HG03135 (cell line): ENCODE measurements at regions not wholly inside any gene's neighbourhood (a gene's known extent, or its start where the extent isn't known, plus 50 kb on each side); places are given as distances from the start of the nearest gene placed in this dataset.
"Not testable (repeated sequence)": the region's sequence is repeated elsewhere in the genome, so short reads cannot be mapped to it uniquely, and the experiment has no call there.

Experiments
- ATAC-seq: cut with Tn5 transposase; IDR thresholded peaks from one replicate; pipeline ENCODE4 v1.9.1; 2021; ENCODE audit warnings: mild to moderate bottlenecking, moderate library complexity; ENCODE audit not compliant: unreplicated experiment

GRCh38 chr10:109307102-109307501 lies 616.2 kb downstream of the XPNPEP1 start:
- not testable (repeated sequence) for ATAC-seq

- no peak for ATAC-seq
Observed at GRCh38 chr10:109306698-109307097, 616.6 kb downstream of the XPNPEP1 start.

- ATAC-seq, result no peak
Observed at GRCh38 chr10:109287858-109288257, 635.5 kb downstream of the XPNPEP1 start.

GRCh38 chr10:109282510-109282909 lies 640.8 kb downstream of the XPNPEP1 start:
- ATAC-seq, result no peak

GRCh38 chr10:109281347-109281746 lies 642.0 kb downstream of the XPNPEP1 start:
- ATAC-seq, result no peak

GRCh38 chr10:109280837-109281236 lies 642.5 kb downstream of the XPNPEP1 start:
- ATAC-seq, result no peak

GRCh38 chr10:109277456-109277855 lies 645.9 kb downstream of the XPNPEP1 start:
- ATAC-seq, result no peak

- ATAC-seq, result no peak
Observed at GRCh38 chr10:109275960-109276359, 647.4 kb downstream of the XPNPEP1 start.

- ATAC-seq, result no peak
Observed at GRCh38 chr10:109274681-109275080, 648.6 kb downstream of the XPNPEP1 start.

GRCh38 chr10:109270173-109270572 lies 653.1 kb downstream of the XPNPEP1 start:
- ATAC-seq, result no peak

GRCh38 chr10:109264004-109264403 lies 659.3 kb downstream of the XPNPEP1 start:
- no peak for ATAC-seq

- ATAC-seq, result no peak
Observed at GRCh38 chr10:109261231-109261630, 662.1 kb downstream of the XPNPEP1 start.

GRCh38 chr10:109259293-109259692 lies 664.0 kb downstream of the XPNPEP1 start:
- ATAC-seq, result no peak

GRCh38 chr10:109253306-109253705 lies 670.0 kb downstream of the XPNPEP1 start:
- no peak for ATAC-seq

- ATAC-seq, result no peak
Observed at GRCh38 chr10:109250152-109250551, 673.2 kb downstream of the XPNPEP1 start.

- no peak for ATAC-seq
Observed at GRCh38 chr10:109247814-109248213, 675.5 kb downstream of the XPNPEP1 start.

- no peak for ATAC-seq
Observed at GRCh38 chr10:109245821-109246220, 677.5 kb downstream of the XPNPEP1 start.

GRCh38 chr10:109239371-109239770 lies 683.9 kb downstream of the XPNPEP1 start:
- ATAC-seq, result no peak

- ATAC-seq, result no peak
Observed at GRCh38 chr10:109237682-109238081, 685.6 kb downstream of the XPNPEP1 start.

GRCh38 chr10:109237050-109237449 lies 686.3 kb downstream of the XPNPEP1 start:
- ATAC-seq, result no peak

- ATAC-seq, result not testable (repeated sequence)
Observed at GRCh38 chr10:109223533-109223932, 699.8 kb downstream of the XPNPEP1 start.

GRCh38 chr10:109219935-109220605 lies 703.2 kb downstream of the XPNPEP1 start:
- no peak for ATAC-seq

GRCh38 chr10:109218207-109218606 lies 705.1 kb downstream of the XPNPEP1 start:
- ATAC-seq, result no peak
